B cell (primary cell): ENCODE measurements at regions not wholly inside any gene's neighbourhood (a gene's known extent, or its start where the extent isn't known, plus 50 kb on each side); places are given as distances from the start of the nearest gene placed in this dataset.

Source experiments
- ATAC-seq: fragments of 200-7000 bp; cut with Tn5 transposase; one replicate; pipeline ENCODE4 v1.10.0; 2021; ENCODE audit warnings: low read depth, mild to moderate bottlenecking, moderate number of reproducible peaks, moderate library complexity
- CTCF ChIA-PET: fragments of 350-600 bp; sonication (Branson Sonifier 250); formaldehyde crosslinking; loops from one replicate; lab custom pipeline; 2021; ENCODE audit warnings: antibody characterized with exemption, inconsistent platforms; lab: Charles Lee
- POLR2A ChIA-PET: fragments of 350-600 bp; sonication (Branson Sonifier 250); formaldehyde crosslinking; loops from one replicate; lab custom pipeline; 2021; ENCODE audit warnings: antibody characterized with exemption; lab: Charles Lee
- DNase-seq: peaks from one replicate; pipeline ENCODE4 v3.0.0; 2013
- H2AFZ ChIP-seq: 2 replicates; pipeline ENCODE4 v1.6.1; 2012; ENCODE audit warnings: mild to moderate bottlenecking, low read depth, low read length; ENCODE audit not compliant: insufficient read depth, poor library complexity, severe bottlenecking
- H3K27ac ChIP-seq, 2 donors: 1 replicate in 1 of 2; 2 replicates in 1 of 2; pipeline ENCODE4 v1.5.1; 2012 to 2013; ENCODE audit warnings: low read length in 2 of 2, mild to moderate bottlenecking in 2 of 2, moderate library complexity in 1 of 2
- H3K27me3 ChIP-seq, 4 experiments: fragments of 200-600 bp in 1 of 4; sonication (generic) in 1 of 4; replicated peaks in 1 of 4; 1 replicate in 2 of 4; 2 replicates in 2 of 4; pipeline versions ENCODE4 v1.6.1 to v1.7.0; 2013 to 2016; ENCODE audit warnings: low read length in 3 of 4, mild to moderate bottlenecking in 2 of 4, mixed read lengths in 1 of 4, moderate library complexity in 1 of 4; ENCODE audit not compliant: insufficient read depth in 4 of 4, control insufficient read depth in 3 of 4; ENCODE audit errors: control extremely low read depth in 1 of 4
- H3K36me3 ChIP-seq, 2 experiments: replicated peaks in 1 of 2; 1 replicate in 1 of 2; 2 replicates in 1 of 2; pipeline versions ENCODE4 v1.6.1 to v1.7.1; 2013; ENCODE audit warnings: low read length in 1 of 2; ENCODE audit not compliant: insufficient read depth in 2 of 2, control insufficient read depth in 1 of 2; ENCODE audit errors: control extremely low read depth in 1 of 2, extremely low read depth in 1 of 2
- H3K4me1 ChIP-seq, 2 donors: fragments of 200-600 bp in 1 of 2; sonication (generic) in 1 of 2; 1 replicate in 1 of 2; 2 replicates in 1 of 2; pipeline versions ENCODE4 v1.5.1 to v1.6.1; 2013 to 2017; ENCODE audit warnings: low read length in 2 of 2; ENCODE audit not compliant: control insufficient read depth in 2 of 2, insufficient read depth in 2 of 2
- H3K4me2 ChIP-seq: replicated peaks from 2 replicates; pipeline ENCODE3; 2012; ENCODE audit warnings: mild to moderate bottlenecking, low read depth, low read length; ENCODE audit not compliant: poor library complexity, severe bottlenecking
- H3K4me3 ChIP-seq, 5 experiments: fragments of 200-600 bp in 1 of 5; sonication (generic) in 1 of 5; 1 replicate in 3 of 5; 2 replicates in 2 of 5; pipeline versions ENCODE4 v1.5.1 to v1.7.0; 2011 to 2016; ENCODE audit warnings: low read length in 4 of 5, mild to moderate bottlenecking in 4 of 5, low read depth in 2 of 5, control low read depth in 1 of 5, moderate library complexity in 1 of 5; ENCODE audit not compliant: insufficient read depth in 1 of 5; ENCODE audit errors: control extremely low read depth in 1 of 5, extremely low read depth in 1 of 5
- H3K79me2 ChIP-seq: fragments of 200-600 bp; sonication (generic); one replicate; pipeline ENCODE4 v1.6.0; 2016; ENCODE audit warnings: low read length; ENCODE audit not compliant: control insufficient read depth, insufficient read depth
- H3K9ac ChIP-seq: fragments of 200-600 bp; sonication (generic); 2 replicates; pipeline ENCODE4 v1.6.1; 2017; ENCODE audit warnings: mild to moderate bottlenecking, low read length, moderate library complexity
- H3K9me3 ChIP-seq, 3 donors: one replicate each; pipeline versions ENCODE4 v1.6.1 to v1.7.1; 2013; ENCODE audit warnings: low read length in 2 of 3; ENCODE audit not compliant: control insufficient read depth in 2 of 3, insufficient read depth in 1 of 3; ENCODE audit errors: control extremely low read depth in 1 of 3
- H4K20me1 ChIP-seq: 2 replicates; pipeline ENCODE4 v1.6.0; 2012; ENCODE audit warnings: mild to moderate bottlenecking, low read length; ENCODE audit not compliant: insufficient read depth, control insufficient read depth, poor library complexity, severe bottlenecking
- H3K27ac Mint-ChIP-seq: one replicate; pipeline ENCODE4 v1.8.0; 2021; ENCODE audit warnings: mixed read lengths
- H3K27me3 Mint-ChIP-seq: one replicate; pipeline ENCODE4 v1.8.0; 2021; ENCODE audit warnings: mixed read lengths
- H3K4me1 Mint-ChIP-seq: one replicate; pipeline ENCODE4 v1.8.0; 2021; ENCODE audit warnings: mixed read lengths
- H3K4me3 Mint-ChIP-seq: one replicate; pipeline ENCODE4 v1.8.0; 2021; ENCODE audit warnings: mixed read lengths
- H3K9me3 Mint-ChIP-seq: one replicate; pipeline ENCODE4 v1.8.0; 2022; ENCODE audit warnings: mixed read lengths; ENCODE audit not compliant: insufficient read depth
- CTCF ChIP-seq: fragments of 200-600 bp; IDR thresholded peaks from one replicate; pipeline ENCODE4 v1.8.0; 2022; ENCODE audit warnings: antibody characterized with exemption, mild to moderate bottlenecking
- EZH2 ChIP-seq: IDR thresholded peaks from 2 replicates; pipeline ENCODE4 v1.6.1; 2012; ENCODE audit warnings: borderline replicate concordance, low read depth, mild to moderate bottlenecking, moderate library complexity, low read length; ENCODE audit not compliant: insufficient read depth, poor library complexity, severe bottlenecking
- WGBS: methylation state at CpG from one replicate; pipeline ENCODE4 v1.1.5; 2013; ENCODE audit warnings: missing lambda C conversion rate; ENCODE audit not compliant: insufficient coverage; 5-methylcytosine and 5-hydroxymethylcytosine counted together
- intact Hi-C: fragments of 100-400 bp; cut with micrococcal nuclease; formaldehyde crosslinking; loops from one replicate; pipeline ENCODE4 v1.10.0; 2022

- WGBS = 80% methylated on average over 1 of the region's 1 CpG
- Mint-ChIP-seq H3K4me1 (no peaks in the 10 kb centered on the region), H3K27me3 (no peaks in the 10 kb centered on the region), H3K9me3 (no peaks in the 10 kb centered on the region), H3K4me3 (no peak overlapping the region), H3K27ac (no peak overlapping the region)
- Histone ChIP-seq H4K20me1 (no peaks in the 10 kb centered on the region), H3K27me3 (no peaks in the 10 kb centered on the region), H3K9ac (no peak overlapping the region), H3K36me3 (no peaks in the 10 kb centered on the region), H2AFZ (no peak overlapping the region), H3K27ac (no peak overlapping the region), H3K4me3 (no peak overlapping the region), H3K4me2 (no peak overlapping the region), H3K79me2 (no peaks in the 10 kb centered on the region), H3K9me3 (no peaks in the 10 kb centered on the region), H3K4me1 (no peaks in the 10 kb centered on the region)
- TF ChIP-seq EZH2 (no peak), CTCF (no peak)
- POLR2A ChIA-PET = no interaction called here
- DNase-seq = no peak
- CTCF ChIA-PET = no interaction called here
- intact Hi-C loops = no loop called here
- no peak for ATAC-seq
Observed at GRCh38 chr2:138105358-138105757, 141.1 kb downstream of the HNMT start.

- TF ChIP-seq CTCF (no peak), EZH2 (no peak)
- POLR2A ChIA-PET = no interaction called here
Observed at GRCh38 chr2:138106606-138107005, 142.3 kb downstream of the HNMT start.

More at GRCh38 chr2:138106606-138107005, 142.3 kb downstream of the HNMT start:
- no peaks in the 10 kb centered on the region for H3K9me3 Mint-ChIP-seq
- no peak overlapping the region for H3K4me3 ChIP-seq
- H3K27me3 Mint-ChIP-seq = no peaks in the 10 kb centered on the region
- no peaks in the 10 kb centered on the region for H3K4me1 ChIP-seq
- no CpG with 5 or more reads among the region's 1 CpG for WGBS
- H3K4me2 ChIP-seq = no peak overlapping the region
- H3K27ac ChIP-seq = no peak overlapping the region
- H2AFZ ChIP-seq = no peak overlapping the region
- no peak for ATAC-seq
- no peak overlapping the region for H3K4me3 Mint-ChIP-seq
- H4K20me1 ChIP-seq = no peaks in the 10 kb centered on the region
- H3K9ac ChIP-seq = no peak overlapping the region
- no peak for DNase-seq
- CTCF ChIA-PET = no interaction called here
- H3K36me3 ChIP-seq = no peaks in the 10 kb centered on the region
- no peaks in the 10 kb centered on the region for H3K4me1 Mint-ChIP-seq
- no peaks in the 10 kb centered on the region for H3K27me3 ChIP-seq
- H3K79me2 ChIP-seq = no peaks in the 10 kb centered on the region
- no peak overlapping the region for H3K27ac Mint-ChIP-seq
- intact Hi-C loops = no loop called here
- no peaks in the 10 kb centered on the region for H3K9me3 ChIP-seq
